ENCODE measurements at regions not wholly inside any gene's neighbourhood (a gene's known extent, or its start where the extent isn't known, plus 50 kb on each side); places are given as distances from the start of the nearest gene placed in this dataset.
"Not testable (repeated sequence)": the region's sequence is repeated elsewhere in the genome, so short reads cannot be mapped to it uniquely, and the experiment has no call there.

GRCh38 chr9:108430655-108431054, 425.1 kb downstream of the ACTL7B start:
- DNase-seq: no peak
- Histone ChIP-seq H3K9me3 (no peaks in the 10 kb centered on the region), H3K4me3 (no peak overlapping the region), H3K27me3 (no peaks in the 10 kb centered on the region), H3K27ac (no peak overlapping the region), H3K9ac (ENCODE audit: low read depth in 2 of 2, low read length in 2 of 2) (no peak overlapping the region), H3K4me1 (no peaks in the 10 kb centered on the region), H3K36me3 (no peaks in the 10 kb centered on the region)
- intact Hi-C loops (cut with DNase I): no loop called here
- no peak for TF ChIP-seq CTCF (IDR thresholded peaks at IDR 0.05)

- no peak overlapping the region for H3K9ac ChIP-seq (ENCODE audit: low read depth in 2 of 2, low read length in 2 of 2)
- DNase-seq: no peak
- no peak overlapping the region for H3K27ac ChIP-seq
- H3K27me3 ChIP-seq: no peaks in the 10 kb centered on the region
- H3K9me3 ChIP-seq: no peaks in the 10 kb centered on the region
- no peaks in the 10 kb centered on the region for H3K4me1 ChIP-seq
- TF ChIP-seq CTCF (IDR thresholded peaks at IDR 0.05): no peak
- no peaks in the 10 kb centered on the region for H3K36me3 ChIP-seq
- H3K4me3 ChIP-seq: no peak overlapping the region
- intact Hi-C loops (cut with DNase I): no loop called here
These were observed 428.0 kb downstream of the ACTL7B start for GRCh38 chr9:108427751-108428150.

- H3K27ac ChIP-seq; H3K27me3 ChIP-seq; H3K4me3 ChIP-seq; H3K9ac ChIP-seq (ENCODE audit: low read depth in 2 of 2, low read length in 2 of 2); intact Hi-C loops (cut with DNase I); H3K36me3 ChIP-seq; H3K4me1 ChIP-seq; DNase-seq; H3K9me3 ChIP-seq: not testable (repeated sequence)
These were observed 429.3 kb downstream of the ACTL7B start for GRCh38 chr9:108426421-108426940.

- no peak for DNase-seq
- no peaks in the 10 kb centered on the region for H3K27me3 ChIP-seq
- no peak overlapping the region for H3K4me3 ChIP-seq
- intact Hi-C loops (cut with DNase I): no loop called here
- no peaks in the 10 kb centered on the region for H3K36me3 ChIP-seq
- H3K27ac ChIP-seq: no peak overlapping the region
- H3K9me3 ChIP-seq: no peaks in the 10 kb centered on the region
- no peaks in the 10 kb centered on the region for H3K4me1 ChIP-seq
- no peak for TF ChIP-seq CTCF (IDR thresholded peaks at IDR 0.05)
- H3K9ac ChIP-seq (ENCODE audit: low read depth in 2 of 2, low read length in 2 of 2): no peak overlapping the region
These were observed 432.4 kb downstream of the ACTL7B start for GRCh38 chr9:108423433-108423832.

GRCh38 chr9:108419379-108419778, 436.4 kb downstream of the ACTL7B start:
- no peak overlapping the region for H3K4me3 ChIP-seq
- H3K9ac ChIP-seq (ENCODE audit: low read depth in 2 of 2, low read length in 2 of 2): no peak overlapping the region
- H3K9me3 ChIP-seq: no peaks in the 10 kb centered on the region
- intact Hi-C loops (cut with DNase I): loop anchor here (10.0 kb wide), 4 partner anchors 115 to 345 kb away; no protein-coding TSS in a partner anchor
- no peaks in the 10 kb centered on the region for H3K27me3 ChIP-seq
- no peak for DNase-seq
- H3K4me1 ChIP-seq: no peaks in the 10 kb centered on the region
- H3K36me3 ChIP-seq: no peaks in the 10 kb centered on the region
- no peak for TF ChIP-seq CTCF (IDR thresholded peaks at IDR 0.05)
- no peak overlapping the region for H3K27ac ChIP-seq

GRCh38 chr9:108417726-108418125, 438.1 kb downstream of the ACTL7B start:
- Histone ChIP-seq H3K36me3 (no peaks in the 10 kb centered on the region), H3K27me3 (no peaks in the 10 kb centered on the region), H3K4me3 (no peak overlapping the region), H3K27ac (no peak overlapping the region), H3K4me1 (no peaks in the 10 kb centered on the region), H3K9ac (ENCODE audit: low read depth in 2 of 2, low read length in 2 of 2) (no peak overlapping the region), H3K9me3 (no peaks in the 10 kb centered on the region)
- TF ChIP-seq CTCF (IDR thresholded peaks at IDR 0.05): no peak
- no peak for DNase-seq
- intact Hi-C loops (cut with DNase I): loop anchor here (10.0 kb wide), 4 partner anchors 117 to 347 kb away; no protein-coding TSS in a partner anchor
